NCI-H1048 (cell line): ENCODE measurements at regions not wholly inside any gene's neighbourhood (a gene's known extent, or its start where the extent isn't known, plus 50 kb on each side); places are given as distances from the start of the nearest gene placed in this dataset.
"Not testable (repeated sequence)": the region's sequence is repeated elsewhere in the genome, so short reads cannot be mapped to it uniquely, and the experiment has no call there.

Experiments
- DNase-seq: peaks from one replicate; lab custom pipeline; 2025; lab: John Stamatoyannopoulos, UW

GRCh38 chr9:80538976-80539375, 967.2 kb downstream of the TLE4 start:
- DNase-seq = no peak

- no peak for DNase-seq
Observed at GRCh38 chr9:80522465-80522864, 950.7 kb downstream of the TLE4 start.

- DNase-seq = no peak
Observed at GRCh38 chr9:80521151-80521550, 949.4 kb downstream of the TLE4 start.

DNA sequence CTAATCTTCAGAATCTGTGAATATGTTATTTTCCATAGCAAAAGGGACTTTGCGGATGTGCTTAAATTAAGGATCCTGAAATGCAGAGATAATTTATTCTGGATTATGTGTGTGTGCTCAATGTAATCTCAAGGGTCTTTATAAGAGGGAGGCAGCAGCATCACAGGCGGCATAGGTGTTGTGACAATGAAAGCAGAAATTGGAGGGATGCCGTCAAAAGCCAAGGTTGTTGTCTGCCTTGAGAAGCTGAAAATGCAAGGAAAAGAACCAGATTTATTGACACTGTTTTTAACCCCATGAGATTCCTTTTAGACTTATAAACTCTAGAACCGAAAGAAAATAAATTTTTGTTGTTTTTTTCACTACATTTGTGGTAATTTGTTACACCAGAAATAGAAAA, 948.5 kb downstream of the TLE4 start:
- DNase-seq = no peak

DNA sequence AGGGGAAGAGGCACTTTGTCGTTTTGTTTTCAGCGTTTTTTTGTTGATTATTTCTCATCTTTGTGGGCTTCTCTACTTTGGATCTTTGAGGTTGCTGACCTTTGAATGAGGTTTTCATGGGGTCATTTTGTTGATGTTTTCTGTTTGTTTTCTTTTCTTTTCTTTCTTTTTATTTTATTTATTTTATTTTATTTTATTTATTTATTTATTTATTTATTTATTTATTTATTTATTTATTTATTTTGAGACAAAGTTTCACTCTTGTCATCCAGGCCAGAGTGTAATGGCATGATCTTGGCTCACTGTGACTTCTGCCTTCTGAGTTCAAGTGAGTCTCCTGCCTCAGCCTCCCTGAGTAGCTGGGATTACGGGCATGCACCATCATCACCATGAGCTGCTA, 946.7 kb downstream of the TLE4 start:
- DNase-seq = no peak

- no peak for DNase-seq
Observed at GRCh38 chr9:80516679-80517078, 944.9 kb downstream of the TLE4 start.

DNA sequence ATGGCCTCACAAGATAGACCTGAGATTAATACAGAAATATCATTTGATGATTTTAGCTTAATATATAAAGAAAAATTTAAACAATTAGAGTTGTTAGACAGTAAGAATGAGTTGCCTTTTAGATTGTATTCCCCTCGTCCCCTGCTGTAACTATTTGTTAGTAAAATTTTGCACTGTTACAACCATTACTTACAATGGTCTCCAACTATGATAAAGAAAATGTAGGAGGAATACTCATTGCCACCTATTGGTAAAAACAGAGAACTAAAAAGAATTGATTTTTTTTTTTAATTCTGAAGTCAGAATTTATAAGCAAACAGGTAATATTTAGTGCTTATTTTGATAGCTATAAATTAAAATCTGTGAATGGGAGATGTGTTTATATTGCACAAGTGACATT, 937.6 kb downstream of the TLE4 start:
- no peak for DNase-seq

GRCh38 chr9:80507611-80508010, 935.8 kb downstream of the TLE4 start:
- DNase-seq = no peak

GRCh38 chr9:80504601-80505230, 933.0 kb downstream of the TLE4 start:
- no peak for DNase-seq

DNA sequence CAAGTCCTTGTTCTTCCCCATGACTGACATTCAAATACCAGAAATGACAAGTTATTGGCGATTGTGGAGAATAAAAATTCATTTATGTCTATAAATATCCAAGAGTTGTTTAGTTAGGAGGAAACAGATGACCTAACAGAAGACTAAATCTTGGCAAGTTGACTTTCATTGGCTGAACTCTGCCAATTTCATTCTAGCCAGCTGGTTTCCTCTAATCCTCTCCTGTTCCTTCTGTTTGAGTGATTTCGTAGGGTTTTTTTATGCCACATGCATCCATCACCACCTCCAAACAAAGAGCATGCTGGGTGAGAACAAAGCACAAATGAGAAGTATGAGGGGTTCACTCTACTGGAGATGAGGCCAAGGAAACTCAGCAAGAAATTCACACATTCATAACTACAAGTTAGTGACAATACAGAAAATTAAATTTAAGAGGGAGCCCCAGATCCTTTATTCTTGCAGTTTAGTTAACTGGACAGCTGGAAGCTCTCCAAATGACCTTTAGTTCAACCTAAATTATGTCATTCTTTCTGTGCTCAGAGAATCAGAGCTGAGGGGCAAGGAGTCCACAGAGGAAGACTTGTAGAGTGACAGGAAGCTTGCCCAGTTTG, 932.0 kb downstream of the TLE4 start:
- no peak for DNase-seq

- DNase-seq = no peak
Observed at GRCh38 chr9:80502306-80502705, 930.5 kb downstream of the TLE4 start.

- DNase-seq = no peak
Observed at GRCh38 chr9:80501635-80502034, 929.9 kb downstream of the TLE4 start.

DNA sequence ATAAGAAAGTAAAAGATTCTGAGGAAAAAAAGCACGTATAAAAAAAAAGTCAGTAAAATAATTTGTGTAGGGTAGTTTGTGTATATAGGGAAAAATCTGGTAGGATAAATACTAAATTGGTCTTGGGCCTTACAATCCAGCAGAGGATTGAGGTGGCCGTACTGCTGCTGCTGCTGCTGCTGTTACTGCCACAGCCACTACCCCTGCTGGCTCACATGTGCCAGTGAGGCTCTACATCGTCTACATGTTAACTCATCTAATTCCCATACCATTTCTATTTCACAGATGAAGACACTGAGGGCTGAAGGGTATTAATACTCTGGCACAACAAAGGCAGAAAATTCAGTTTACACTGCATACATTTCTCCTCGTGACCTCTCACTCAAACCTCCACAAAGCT, 928.5 kb downstream of the TLE4 start:
- DNase-seq = no peak

DNA sequence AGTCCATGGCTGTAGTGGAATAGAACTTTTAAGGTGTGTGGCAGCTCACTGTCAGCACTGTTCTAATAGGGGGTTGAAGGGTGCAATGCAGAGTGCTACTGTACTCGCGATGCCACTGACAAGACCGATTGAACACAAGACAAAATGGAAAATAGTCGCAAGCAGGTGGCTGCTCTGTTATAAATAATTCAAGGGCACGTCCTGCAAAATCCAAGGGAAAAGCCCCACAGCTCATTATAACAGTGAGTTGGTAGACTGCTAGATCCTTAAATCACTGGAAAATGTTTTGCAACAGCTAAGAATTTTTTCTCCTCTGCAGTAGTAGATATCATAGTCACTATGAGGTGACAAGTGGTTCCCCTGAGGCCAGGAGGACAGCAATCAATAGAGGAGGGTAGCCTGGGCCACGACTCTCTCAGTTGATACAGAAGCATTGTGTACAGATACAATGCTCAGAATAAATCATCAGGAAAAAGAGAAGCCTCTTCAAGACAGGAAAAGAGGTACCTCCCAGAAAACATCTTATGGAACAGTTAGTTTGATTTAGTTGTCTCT, 926.3 kb downstream of the TLE4 start:
- DNase-seq = no peak

- DNase-seq = no peak
Observed at GRCh38 chr9:80496901-80497556, 925.3 kb downstream of the TLE4 start.

DNA sequence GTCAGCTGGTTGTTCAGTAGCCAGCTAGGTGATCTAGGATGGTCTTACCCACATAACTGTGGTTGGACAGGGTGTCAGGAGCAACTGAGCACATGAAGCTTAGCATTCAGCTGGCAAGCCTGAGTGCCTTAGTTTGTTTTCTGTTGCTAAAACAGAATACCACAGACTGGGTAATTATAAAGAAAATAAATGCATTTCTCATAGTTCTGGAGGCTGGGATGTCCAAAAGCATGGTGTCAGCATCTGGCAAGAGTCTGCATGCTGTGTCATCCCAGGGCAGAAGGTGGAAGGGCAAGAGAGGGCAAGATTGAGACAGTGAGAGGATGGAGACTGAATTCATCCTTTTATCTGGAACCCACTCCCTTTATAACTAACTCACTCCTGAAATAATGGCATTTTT, 921.5 kb downstream of the TLE4 start:
- DNase-seq = no peak

DNA sequence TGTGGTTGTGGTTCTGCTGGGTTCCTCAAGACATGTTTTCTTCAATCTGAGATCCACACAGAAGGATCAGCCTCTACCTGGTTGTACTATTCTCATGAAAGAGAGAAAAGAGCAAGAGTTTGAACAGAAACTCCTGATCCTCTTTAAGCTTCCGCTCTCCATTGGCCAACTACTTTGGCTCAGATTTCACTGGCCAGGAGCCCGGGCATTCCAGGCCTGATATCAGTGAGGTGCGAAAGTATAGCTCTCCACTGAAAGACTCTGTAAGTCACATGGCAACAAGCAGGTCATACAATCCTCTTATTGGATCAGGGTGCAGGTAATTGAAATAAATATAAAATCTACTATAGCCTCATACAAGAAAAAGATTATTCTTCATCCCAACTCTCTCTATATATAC, 920.5 kb downstream of the TLE4 start:
- DNase-seq = no peak

- DNase-seq = no peak
Observed at GRCh38 chr9:80491086-80491696, 919.4 kb downstream of the TLE4 start.

GRCh38 chr9:80489329-80489728, 917.6 kb downstream of the TLE4 start:
- no peak for DNase-seq

- no peak for DNase-seq
Observed at GRCh38 chr9:80485420-80486250, 913.9 kb downstream of the TLE4 start.

DNA sequence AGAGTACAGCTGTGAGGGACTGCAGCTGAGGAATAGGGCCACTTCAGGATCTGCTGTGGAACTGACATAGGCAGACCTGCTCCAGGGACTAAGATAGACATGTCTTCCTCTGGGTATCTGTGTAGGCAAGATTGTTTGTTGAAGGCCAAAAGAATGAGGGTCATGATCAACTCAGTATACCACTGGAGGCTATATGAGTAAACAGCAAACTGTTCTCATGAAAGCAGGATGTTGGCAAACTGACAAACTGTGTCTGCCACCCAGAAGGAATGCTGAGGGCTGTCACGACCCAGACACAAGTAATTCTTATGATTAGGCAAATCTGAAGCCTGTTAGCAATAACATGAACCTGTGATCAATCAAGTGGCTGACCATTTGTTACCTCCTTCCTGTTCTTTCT, 910.5 kb downstream of the TLE4 start:
- not testable (repeated sequence) for DNase-seq

- no peak for DNase-seq
Observed at GRCh38 chr9:80467632-80468031, 895.9 kb downstream of the TLE4 start.
